ENCODE measurements at regions not wholly inside any gene's neighbourhood (a gene's known extent, or its start where the extent isn't known, plus 50 kb on each side); places are given as distances from the start of the nearest gene placed in this dataset.
"Not testable (repeated sequence)": the region's sequence is repeated elsewhere in the genome, so short reads cannot be mapped to it uniquely, and the experiment has no call there.

DNA sequence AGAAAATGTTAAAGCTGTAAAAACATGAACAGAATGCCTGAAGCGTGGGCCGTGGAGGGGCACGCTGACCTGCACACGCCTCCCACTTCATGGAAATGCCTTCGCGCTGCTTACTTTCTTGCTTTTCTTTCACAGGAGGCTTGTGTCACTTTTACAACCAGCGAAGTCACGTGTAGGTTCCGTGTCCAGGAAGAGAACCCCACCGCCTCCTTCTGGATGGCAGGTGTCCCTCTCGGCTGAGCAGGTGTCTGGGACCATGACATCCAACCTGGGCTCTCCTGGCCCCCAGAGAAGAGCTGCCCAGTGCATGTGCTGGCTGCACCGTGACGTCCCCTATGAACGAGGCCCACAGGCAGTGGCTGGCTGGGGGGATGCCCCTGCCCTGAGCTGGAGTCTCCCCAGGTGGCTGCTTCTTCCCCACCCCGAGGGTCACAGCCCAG is 345.0 kb upstream of the SFSWAP start:
- no peak for DNase-seq
- no peak for TF ChIP-seq POLR2A (IDR thresholded peaks at IDR 0.05)
- TF ChIP-seq, protein P1, sequence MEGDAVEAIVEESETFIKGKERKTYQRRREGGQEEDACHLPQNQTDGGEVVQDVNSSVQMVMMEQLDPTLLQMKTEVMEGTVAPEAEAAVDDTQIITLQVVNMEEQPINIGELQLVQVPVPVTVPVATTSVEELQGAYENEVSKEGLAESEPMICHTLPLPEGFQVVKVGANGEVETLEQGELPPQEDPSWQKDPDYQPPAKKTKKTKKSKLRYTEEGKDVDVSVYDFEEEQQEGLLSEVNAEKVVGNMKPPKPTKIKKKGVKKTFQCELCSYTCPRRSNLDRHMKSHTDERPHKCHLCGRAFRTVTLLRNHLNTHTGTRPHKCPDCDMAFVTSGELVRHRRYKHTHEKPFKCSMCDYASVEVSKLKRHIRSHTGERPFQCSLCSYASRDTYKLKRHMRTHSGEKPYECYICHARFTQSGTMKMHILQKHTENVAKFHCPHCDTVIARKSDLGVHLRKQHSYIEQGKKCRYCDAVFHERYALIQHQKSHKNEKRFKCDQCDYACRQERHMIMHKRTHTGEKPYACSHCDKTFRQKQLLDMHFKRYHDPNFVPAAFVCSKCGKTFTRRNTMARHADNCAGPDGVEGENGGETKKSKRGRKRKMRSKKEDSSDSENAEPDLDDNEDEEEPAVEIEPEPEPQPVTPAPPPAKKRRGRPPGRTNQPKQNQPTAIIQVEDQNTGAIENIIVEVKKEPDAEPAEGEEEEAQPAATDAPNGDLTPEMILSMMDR (IDR thresholded peaks at IDR 0.05): no peak
- peaks cover 0 to 9% (median 0%) of the 10 kb centered on the region in 4 donors for H3K27me3 ChIP-seq
- intact Hi-C loops (cut with DNase I): no loop called here
- no peak overlapping the region for H3K27ac ChIP-seq
- no peak overlapping the region for H3K4me3 ChIP-seq
- H3K9me3 ChIP-seq: no peaks in the 10 kb centered on the region
- H3K36me3 ChIP-seq: no peaks in the 10 kb centered on the region
- WGBS, 2 donors: 85 to 88% methylated on average over 11 to 12 of the region's 15 CpGs
- peaks cover 0 to 1% (median 0%) of the 10 kb centered on the region in 3 donors for H3K4me1 ChIP-seq

DNA sequence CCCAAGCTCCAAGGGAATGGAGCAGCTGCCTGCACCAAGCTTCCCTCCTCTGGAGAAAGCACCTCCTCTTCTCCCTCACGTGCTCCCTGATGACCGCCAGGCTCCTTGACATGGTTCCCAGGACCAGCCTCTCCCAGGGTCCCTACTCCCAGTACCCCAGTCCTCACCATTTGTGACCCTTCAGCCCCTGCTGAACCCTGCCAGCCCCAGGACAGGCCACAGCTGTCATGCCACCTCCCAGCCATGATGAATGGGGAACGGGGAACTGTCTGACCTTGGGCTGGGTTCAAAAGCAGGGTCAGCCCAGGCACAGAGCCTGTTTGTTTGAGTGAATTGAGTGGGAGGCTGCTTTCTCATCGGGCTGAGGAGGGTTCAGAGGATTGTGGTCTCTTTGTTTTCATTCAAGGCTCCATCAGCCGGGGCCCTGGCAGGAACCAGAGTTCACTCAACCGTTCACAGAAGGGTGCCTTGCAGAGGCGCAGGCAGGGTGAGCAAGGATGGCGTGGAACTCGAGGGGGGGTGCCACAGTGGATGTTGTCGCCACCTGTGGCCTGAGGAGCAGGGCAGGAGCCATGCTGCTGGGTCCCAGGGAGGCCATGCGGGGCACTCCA is 344.5 kb upstream of the SFSWAP start:
- TF ChIP-seq POLR2A (IDR thresholded peaks at IDR 0.05): no peak
- TF ChIP-seq, protein P1 (IDR thresholded peaks at IDR 0.05): no peak
- no peak overlapping the region for H3K27ac ChIP-seq
- no peak overlapping the region for H3K4me3 ChIP-seq
- 62 to 65% methylated on average over 5 to 10 of the region's 11 CpGs for WGBS, 2 donors
- no peaks in the 10 kb centered on the region for H3K36me3 ChIP-seq
- H3K4me1 ChIP-seq: peaks cover 0 to 6% (median 5%) of the 10 kb centered on the region in 3 donors
- intact Hi-C loops (cut with DNase I): no loop called here
- no peak for DNase-seq
- no peaks in the 10 kb centered on the region for H3K9me3 ChIP-seq
- H3K27me3 ChIP-seq: peaks cover 0 to 9% (median 0%) of the 10 kb centered on the region in 4 donors

DNA sequence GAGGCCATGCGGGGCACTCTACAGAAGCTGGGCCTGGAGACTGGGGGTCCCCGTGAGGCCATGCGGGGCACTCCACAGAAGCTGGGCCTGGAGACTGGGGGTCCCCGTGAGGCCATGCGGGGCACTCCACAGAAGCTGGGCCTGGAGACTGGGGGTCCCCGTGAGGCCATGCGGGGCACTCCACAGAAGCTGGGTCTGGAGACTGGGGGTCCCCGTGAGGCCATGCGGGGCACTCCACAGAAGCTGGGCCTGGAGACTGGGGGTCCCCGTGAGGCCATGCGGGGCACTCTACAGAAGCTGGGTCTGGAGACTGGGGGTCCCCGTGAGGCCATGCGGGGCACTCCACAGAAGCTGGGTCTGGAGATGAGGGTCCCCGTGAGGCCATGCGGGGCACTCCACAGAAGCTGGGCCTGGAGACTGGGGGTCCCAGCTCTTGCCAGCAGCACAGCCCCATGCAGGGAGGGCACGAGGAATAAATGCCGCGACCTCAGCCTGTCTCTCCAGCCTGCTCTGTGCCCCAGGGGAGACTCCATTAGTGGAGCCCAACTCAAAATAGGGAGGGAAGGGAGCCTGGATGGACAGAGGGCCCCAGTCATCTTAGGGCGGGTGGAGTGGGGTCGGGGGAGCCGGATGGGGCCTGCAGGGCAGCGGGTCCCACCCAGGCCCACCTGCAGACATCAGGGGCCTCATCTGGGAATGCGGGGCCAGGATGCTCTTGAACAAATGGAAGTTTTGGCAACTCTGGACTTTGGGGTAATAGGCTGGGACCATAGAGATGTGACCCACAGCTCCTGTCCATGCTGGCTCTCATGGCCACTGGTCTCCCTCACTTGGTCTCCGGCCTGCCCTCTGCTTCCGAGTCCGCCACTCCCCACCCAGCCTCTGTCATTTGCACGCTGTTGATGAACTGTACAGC is 343.6 kb upstream of the SFSWAP start:
- H3K27ac ChIP-seq; intact Hi-C loops (cut with DNase I); H3K27me3 ChIP-seq; H3K4me3 ChIP-seq; DNase-seq; H3K36me3 ChIP-seq; H3K9me3 ChIP-seq: not testable (repeated sequence)
- peaks cover 0 to 16% (median 11%) of the 10 kb centered on the region in 3 donors for H3K4me1 ChIP-seq
- WGBS, 2 donors: 92 to 94% methylated on average over 5 of the region's 27 CpGs

DNA sequence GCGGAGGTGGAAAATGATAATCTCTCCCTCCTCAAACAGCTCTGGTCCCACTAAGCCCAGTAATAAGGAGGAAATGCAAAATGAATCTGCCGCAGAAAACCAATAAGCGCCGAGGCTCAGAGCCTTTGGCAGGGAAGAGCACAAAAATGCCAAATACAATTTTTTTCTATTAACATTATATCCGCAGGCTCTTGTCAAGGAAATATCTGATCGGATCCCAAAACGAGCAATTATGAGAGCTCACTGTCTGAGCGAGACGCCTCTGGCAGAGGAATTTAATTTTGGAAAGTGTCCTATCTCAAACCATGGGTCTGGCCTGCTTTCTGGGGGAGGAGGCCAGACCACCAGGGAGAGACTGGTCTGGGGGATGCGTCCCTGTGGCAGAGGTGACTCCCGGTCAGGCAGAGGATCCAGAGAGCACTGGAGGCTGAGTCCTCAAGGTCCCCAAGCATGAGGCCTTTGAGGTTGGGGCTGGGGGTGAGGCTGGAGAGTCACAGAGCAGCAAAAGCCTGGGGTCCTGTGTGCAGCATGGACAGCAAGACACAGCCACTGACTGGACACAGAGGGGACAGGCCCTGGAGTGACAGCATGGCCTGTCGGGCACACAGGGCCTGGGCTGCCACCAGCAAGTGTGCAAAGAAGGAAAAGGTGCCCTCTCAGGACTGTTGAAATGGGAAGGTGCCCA is 342.8 kb upstream of the SFSWAP start:
- DNase-seq: no peak
- peaks cover 0 to 9% (median 0%) of the 10 kb centered on the region in 4 donors for H3K27me3 ChIP-seq
- no peak overlapping the region for H3K27ac ChIP-seq
- WGBS, 2 donors: 83 to 95% methylated on average over 8 of the region's 12 CpGs
- TF ChIP-seq, protein P1 (IDR thresholded peaks at IDR 0.05): no peak
- TF ChIP-seq POLR2A (IDR thresholded peaks at IDR 0.05): no peak
- no peaks in the 10 kb centered on the region for H3K9me3 ChIP-seq
- H3K36me3 ChIP-seq: no peaks in the 10 kb centered on the region
- no peak overlapping the region for H3K4me3 ChIP-seq
- intact Hi-C loops (cut with DNase I): no loop called here
- H3K4me1 ChIP-seq: peaks cover 0 to 17% (median 11%) of the 10 kb centered on the region in 3 donors

DNA sequence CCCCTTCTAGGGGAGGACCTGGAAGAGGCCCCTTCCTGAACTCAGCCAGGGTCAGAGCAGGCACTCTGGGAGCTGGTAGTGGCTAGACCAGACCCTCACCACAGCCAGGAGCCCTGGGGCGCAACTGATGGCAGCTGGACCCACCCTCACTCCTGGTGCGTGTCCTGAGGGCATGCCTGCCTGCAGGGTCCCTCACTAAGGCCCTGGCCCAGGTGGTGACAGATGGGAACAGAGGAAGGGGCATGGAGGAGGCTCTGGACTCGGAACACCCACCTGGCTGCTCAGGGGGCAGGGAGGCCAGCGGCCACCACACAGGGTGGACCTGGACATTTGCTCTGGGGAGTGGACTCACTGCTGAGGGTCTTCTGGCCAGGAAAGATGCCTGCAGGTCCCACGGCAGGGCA is 342.2 kb upstream of the SFSWAP start:
- Histone ChIP-seq H3K36me3 (no peaks in the 10 kb centered on the region), H3K4me1 (peaks cover 0 to 17% (median 11%) of the 10 kb centered on the region in 3 donors), H3K27ac (no peak overlapping the region), H3K4me3 (no peak overlapping the region), H3K27me3 (peaks cover 0 to 9% (median 0%) of the 10 kb centered on the region in 4 donors), H3K9me3 (no peaks in the 10 kb centered on the region)
- intact Hi-C loops (cut with DNase I): no loop called here
- 83% methylated on average over 1 of the region's 5 CpGs; no CpG with 5 or more reads in 1 of the 2 donors for WGBS, 2 donors
- TF ChIP-seq, protein P1 (IDR thresholded peaks at IDR 0.05): no peak
- TF ChIP-seq POLR2A (IDR thresholded peaks at IDR 0.05): no peak
- no peak for DNase-seq

All from esophagus squamous epithelium (tissue), 5 donors.